Osteocyte (in vitro differentiated cells): ENCODE measurements at regions not wholly inside any gene's neighbourhood (a gene's known extent, or its start where the extent isn't known, plus 50 kb on each side); places are given as distances from the start of the nearest gene placed in this dataset.
"Not testable (repeated sequence)": the region's sequence is repeated elsewhere in the genome, so short reads cannot be mapped to it uniquely, and the experiment has no call there.

Experiments
- DNase-seq: peaks from one replicate; pipeline ENCODE4 v3.0.0; 2021; ENCODE audit warnings: mixed read lengths; ENCODE audit not compliant: unreplicated experiment; ENCODE audit errors: extremely low spot score
- H3K27ac Mint-ChIP-seq: one replicate; pipeline ENCODE4 v1.8.0; 2021; ENCODE audit warnings: mild to moderate bottlenecking, mixed read lengths; ENCODE audit not compliant: unreplicated experiment
- H3K27me3 Mint-ChIP-seq: one replicate; pipeline ENCODE4 v1.8.0; 2021; ENCODE audit warnings: mixed read lengths; ENCODE audit not compliant: unreplicated experiment
- H3K36me3 Mint-ChIP-seq: one replicate; pipeline ENCODE4 v1.8.0; 2021; ENCODE audit warnings: mixed read lengths; ENCODE audit not compliant: unreplicated experiment
- H3K4me1 Mint-ChIP-seq: one replicate; pipeline ENCODE4 v1.8.0; 2021; ENCODE audit warnings: mixed read lengths; ENCODE audit not compliant: unreplicated experiment
- H3K4me3 Mint-ChIP-seq: one replicate; pipeline ENCODE4 v1.8.0; 2021; ENCODE audit warnings: mild to moderate bottlenecking, moderate library complexity, mixed read lengths; ENCODE audit not compliant: unreplicated experiment
- H3K9me3 Mint-ChIP-seq: one replicate; pipeline ENCODE4 v1.8.0; 2021; ENCODE audit warnings: mixed read lengths; ENCODE audit not compliant: unreplicated experiment

DNA sequence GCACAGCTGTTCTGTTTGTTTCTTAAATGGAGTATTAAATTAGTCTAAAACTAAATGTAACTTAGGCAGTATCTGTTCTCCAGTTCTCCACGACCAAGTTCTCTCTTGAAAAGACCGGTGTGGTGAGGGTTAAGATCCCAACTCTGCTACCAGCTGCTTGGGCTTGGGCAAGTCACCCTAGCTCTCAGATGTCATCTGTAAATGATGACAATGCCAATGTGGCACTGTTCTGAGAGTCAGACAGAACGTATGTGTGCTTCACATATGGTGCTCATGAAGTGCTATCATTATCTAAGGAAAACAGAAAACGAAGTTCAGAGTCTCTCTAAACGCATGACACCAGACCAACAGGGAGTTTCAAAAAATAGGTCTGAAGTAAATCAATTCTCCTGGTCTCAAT is 4025.0 kb upstream of the TPTE start:
- DNase-seq, H3K27ac Mint-ChIP-seq: not testable (repeated sequence)

GRCh38 chr21:6498716-6499115 is 4022.7 kb upstream of the TPTE start:
- not testable (repeated sequence) for DNase-seq

More for the DNA sequence above, 4025.0 kb upstream of the TPTE start:
- not testable (repeated sequence) for H3K4me3 Mint-ChIP-seq, H3K36me3 Mint-ChIP-seq, H3K9me3 Mint-ChIP-seq, H3K27me3 Mint-ChIP-seq, H3K4me1 Mint-ChIP-seq

GRCh38 chr21:6499128-6499826 is 4022.1 kb upstream of the TPTE start:
- H3K27ac Mint-ChIP-seq, H3K36me3 Mint-ChIP-seq, H3K27me3 Mint-ChIP-seq, H3K4me1 Mint-ChIP-seq, H3K4me3 Mint-ChIP-seq, H3K9me3 Mint-ChIP-seq: not testable (repeated sequence)
- DNase-seq: peak; percentile 86

More at GRCh38 chr21:6498716-6499115, 4022.7 kb upstream of the TPTE start:
- not testable (repeated sequence) for H3K4me3 Mint-ChIP-seq, H3K4me1 Mint-ChIP-seq, H3K36me3 Mint-ChIP-seq, H3K27me3 Mint-ChIP-seq, H3K27ac Mint-ChIP-seq, H3K9me3 Mint-ChIP-seq

DNA sequence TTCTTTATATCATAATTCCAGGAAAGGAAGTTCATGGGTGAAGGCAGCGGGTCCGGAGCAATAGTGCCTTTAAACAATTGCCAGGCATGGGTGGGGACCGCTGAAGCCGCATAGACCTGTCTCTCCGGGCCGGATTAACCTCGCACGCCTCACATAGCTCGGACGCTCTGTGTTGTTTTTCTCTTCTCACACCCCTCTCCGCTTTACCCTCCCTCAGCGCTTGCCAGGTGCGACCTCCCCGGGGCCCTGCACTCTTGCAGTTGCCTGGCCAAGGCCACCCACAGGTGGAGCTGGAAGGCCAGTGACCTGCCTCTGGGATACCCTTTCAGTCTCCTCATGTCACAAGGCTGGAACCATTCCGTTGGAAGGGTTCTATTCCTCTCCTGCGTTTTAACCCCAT is 4021.5 kb upstream of the TPTE start:
- H3K4me3 Mint-ChIP-seq, H3K36me3 Mint-ChIP-seq, H3K4me1 Mint-ChIP-seq, H3K27me3 Mint-ChIP-seq, H3K9me3 Mint-ChIP-seq, DNase-seq, H3K27ac Mint-ChIP-seq: not testable (repeated sequence)

- not testable (repeated sequence) for H3K4me1 Mint-ChIP-seq, H3K27me3 Mint-ChIP-seq, DNase-seq, H3K36me3 Mint-ChIP-seq, H3K4me3 Mint-ChIP-seq, H3K9me3 Mint-ChIP-seq, H3K27ac Mint-ChIP-seq
Observed at GRCh38 chr21:6500681-6501080, 4020.7 kb upstream of the TPTE start.

GRCh38 chr21:6506167-6506894 is 4015.1 kb upstream of the TPTE start:
- not testable (repeated sequence) for H3K9me3 Mint-ChIP-seq, DNase-seq, H3K27ac Mint-ChIP-seq, H3K27me3 Mint-ChIP-seq, H3K4me1 Mint-ChIP-seq, H3K4me3 Mint-ChIP-seq, H3K36me3 Mint-ChIP-seq

DNA sequence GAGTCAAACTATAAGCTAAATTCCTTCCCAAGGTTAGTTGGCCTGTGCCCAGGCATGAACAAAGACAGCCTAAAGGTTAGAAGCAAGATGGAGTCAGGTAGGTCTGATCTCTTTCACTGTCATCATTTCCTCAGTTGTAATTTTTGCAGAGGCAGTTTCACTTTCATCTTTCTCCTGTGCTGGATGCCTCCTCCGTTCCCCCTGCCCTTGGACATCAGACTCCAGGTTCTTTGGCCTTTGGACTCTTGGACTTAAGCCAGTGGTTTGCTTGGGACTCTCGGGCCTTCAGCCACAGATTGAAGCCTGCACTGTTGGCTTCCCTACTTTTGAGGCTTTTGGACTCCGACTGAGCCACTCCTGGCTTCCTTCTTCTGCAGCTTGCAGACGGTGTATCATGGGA is 4013.8 kb upstream of the TPTE start:
- not testable (repeated sequence) for H3K4me3 Mint-ChIP-seq, DNase-seq, H3K36me3 Mint-ChIP-seq, H3K4me1 Mint-ChIP-seq, H3K27ac Mint-ChIP-seq, H3K9me3 Mint-ChIP-seq, H3K27me3 Mint-ChIP-seq

GRCh38 chr21:6521777-6522176 is 3999.6 kb upstream of the TPTE start:
- H3K4me1 Mint-ChIP-seq, H3K4me3 Mint-ChIP-seq, H3K36me3 Mint-ChIP-seq, H3K27ac Mint-ChIP-seq, H3K9me3 Mint-ChIP-seq, H3K27me3 Mint-ChIP-seq, DNase-seq: not testable (repeated sequence)

DNA sequence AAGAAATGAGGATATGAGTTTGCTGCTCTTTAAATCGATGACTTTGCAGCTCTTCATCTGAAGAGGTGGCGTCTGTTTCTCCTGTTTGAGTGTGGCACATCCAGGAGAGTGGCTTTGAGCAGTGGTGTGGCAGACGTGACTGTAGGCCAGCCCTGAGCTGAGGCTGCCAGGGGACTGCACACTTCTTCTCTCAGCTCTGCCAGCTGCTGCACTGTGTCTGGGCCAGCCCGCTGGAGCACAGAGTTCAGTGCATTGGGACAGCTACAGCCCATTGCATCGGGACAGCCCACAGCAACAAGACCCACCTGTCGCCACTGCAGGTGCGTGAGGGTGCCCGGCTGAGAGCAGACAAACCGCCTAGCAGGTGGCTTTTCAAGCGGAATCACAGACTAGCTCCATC is 3995.2 kb upstream of the TPTE start:
- H3K4me3 Mint-ChIP-seq: not testable (repeated sequence)

GRCh38 chr21:6530655-6531054 is 3990.7 kb upstream of the TPTE start:
- H3K27ac Mint-ChIP-seq, H3K4me1 Mint-ChIP-seq, H3K9me3 Mint-ChIP-seq, DNase-seq, H3K4me3 Mint-ChIP-seq, H3K36me3 Mint-ChIP-seq, H3K27me3 Mint-ChIP-seq: not testable (repeated sequence)

More for the DNA sequence above, 3995.2 kb upstream of the TPTE start:
- not testable (repeated sequence) for H3K4me1 Mint-ChIP-seq, H3K27me3 Mint-ChIP-seq, H3K9me3 Mint-ChIP-seq, H3K27ac Mint-ChIP-seq, H3K36me3 Mint-ChIP-seq, DNase-seq

GRCh38 chr21:6533261-6533660 is 3988.1 kb upstream of the TPTE start:
- H3K36me3 Mint-ChIP-seq, DNase-seq, H3K4me3 Mint-ChIP-seq, H3K4me1 Mint-ChIP-seq, H3K27ac Mint-ChIP-seq, H3K27me3 Mint-ChIP-seq, H3K9me3 Mint-ChIP-seq: not testable (repeated sequence)

DNA sequence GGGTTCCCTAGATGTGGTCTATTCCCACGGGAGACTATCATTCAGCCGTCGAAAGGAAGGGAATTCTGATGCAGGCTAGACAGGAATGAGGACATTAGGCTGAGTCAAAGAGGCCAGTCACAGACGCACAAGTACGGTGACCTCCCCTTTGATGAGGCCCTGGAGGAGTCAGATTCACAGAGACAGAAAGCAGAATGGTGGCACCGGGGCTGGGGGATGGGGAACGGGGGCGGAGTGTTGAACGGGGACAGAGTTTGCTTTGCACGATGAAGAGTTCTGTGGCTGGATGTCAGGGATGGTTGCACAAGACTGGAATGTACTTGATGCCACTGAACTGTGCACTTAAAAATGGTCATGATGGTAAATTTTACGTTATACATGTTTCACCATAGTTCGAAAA is 3983.1 kb upstream of the TPTE start:
- H3K4me3 Mint-ChIP-seq, H3K9me3 Mint-ChIP-seq: not testable (repeated sequence)

More for the DNA sequence above, 3983.1 kb upstream of the TPTE start:
- H3K27ac Mint-ChIP-seq, DNase-seq, H3K36me3 Mint-ChIP-seq, H3K4me1 Mint-ChIP-seq, H3K27me3 Mint-ChIP-seq: not testable (repeated sequence)
